Medulla oblongata (tissue), 1 donor: ENCODE measurements at regions not wholly inside any gene's neighbourhood (a gene's known extent, or its start where the extent isn't known, plus 50 kb on each side); places are given as distances from the start of the nearest gene placed in this dataset.

Experiments used
- DNase-seq: peaks from one replicate; pipeline ENCODE4 v3.0.0-alpha.2; 2015; ENCODE audit errors: extremely low spot score

- DNase-seq, result no peak
Observed at GRCh38 chrX:102988517-102988916, 51.4 kb downstream of the RAB40AL start.

DNA sequence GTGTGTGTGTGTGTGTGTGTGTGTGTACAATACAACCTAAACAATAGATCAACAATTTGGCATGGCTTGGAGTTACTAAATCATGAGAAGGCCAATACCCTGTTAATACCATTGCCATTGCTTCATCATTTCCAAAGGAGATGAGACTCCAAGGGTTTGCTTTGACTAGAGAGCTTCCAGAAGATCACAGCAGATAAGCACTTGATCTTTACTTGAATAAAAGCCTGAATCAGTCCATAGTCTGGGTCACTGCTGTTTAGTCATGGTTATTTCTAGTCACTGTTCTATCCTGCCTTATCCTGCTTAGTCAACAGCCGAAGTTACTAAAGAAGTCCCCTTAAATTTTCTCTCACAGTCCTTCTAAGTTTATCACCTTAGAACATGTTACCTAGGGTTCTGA, 58.2 kb downstream of the RAB40AL start:
- no peak for DNase-seq

GRCh38 chrX:103002576-103002975, 61.4 kb downstream of the BEX1 start:
- DNase-seq, result peak; percentile 1
